ENCODE measurements at regions not wholly inside any gene's neighbourhood (a gene's known extent, or its start where the extent isn't known, plus 50 kb on each side); places are given as distances from the start of the nearest gene placed in this dataset.

DNA sequence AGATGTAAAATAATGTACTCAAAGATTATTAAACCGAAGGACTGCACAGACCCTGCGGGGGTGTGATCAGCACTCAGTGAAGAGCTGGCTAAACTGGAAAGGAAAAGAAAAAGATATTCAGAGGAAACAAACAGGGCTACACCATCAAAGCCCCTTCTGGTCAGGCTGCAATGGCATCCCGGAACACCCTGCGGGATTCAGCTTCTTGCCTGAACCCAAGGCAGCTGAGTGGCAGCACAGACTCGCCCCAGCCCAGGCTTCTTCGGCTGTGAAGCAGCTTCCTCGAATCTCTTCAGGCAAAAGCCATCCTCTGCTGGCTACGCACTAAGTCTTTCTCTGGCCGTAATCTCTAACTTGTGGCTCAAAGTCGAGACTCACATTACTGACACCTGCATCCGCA, 220.9 kb downstream of the TEX29 start:
- H3K4me1 ChIP-seq (ENCODE audit: insufficient read depth, low read length): peaks cover 4% of the 10 kb centered on the region; the same call in 1 of the 2 replicates
- H3K9ac ChIP-seq (ENCODE audit: low read depth, low read length): no peak overlapping the region
- H3K4me3 ChIP-seq (ENCODE audit: low read length): no peak overlapping the region
- H3K9me3 ChIP-seq (ENCODE audit: insufficient read depth, low read depth, low read length): no peaks in the 10 kb centered on the region
- peaks cover 20% of the 10 kb centered on the region for H3K27me3 ChIP-seq (ENCODE audit: insufficient read depth, low read length)
- no peaks in the 10 kb centered on the region for H3K36me3 ChIP-seq (ENCODE audit: insufficient read depth, low read depth, low read length)
- H3K27ac ChIP-seq (ENCODE audit: low read length): no peak overlapping the region

DNA sequence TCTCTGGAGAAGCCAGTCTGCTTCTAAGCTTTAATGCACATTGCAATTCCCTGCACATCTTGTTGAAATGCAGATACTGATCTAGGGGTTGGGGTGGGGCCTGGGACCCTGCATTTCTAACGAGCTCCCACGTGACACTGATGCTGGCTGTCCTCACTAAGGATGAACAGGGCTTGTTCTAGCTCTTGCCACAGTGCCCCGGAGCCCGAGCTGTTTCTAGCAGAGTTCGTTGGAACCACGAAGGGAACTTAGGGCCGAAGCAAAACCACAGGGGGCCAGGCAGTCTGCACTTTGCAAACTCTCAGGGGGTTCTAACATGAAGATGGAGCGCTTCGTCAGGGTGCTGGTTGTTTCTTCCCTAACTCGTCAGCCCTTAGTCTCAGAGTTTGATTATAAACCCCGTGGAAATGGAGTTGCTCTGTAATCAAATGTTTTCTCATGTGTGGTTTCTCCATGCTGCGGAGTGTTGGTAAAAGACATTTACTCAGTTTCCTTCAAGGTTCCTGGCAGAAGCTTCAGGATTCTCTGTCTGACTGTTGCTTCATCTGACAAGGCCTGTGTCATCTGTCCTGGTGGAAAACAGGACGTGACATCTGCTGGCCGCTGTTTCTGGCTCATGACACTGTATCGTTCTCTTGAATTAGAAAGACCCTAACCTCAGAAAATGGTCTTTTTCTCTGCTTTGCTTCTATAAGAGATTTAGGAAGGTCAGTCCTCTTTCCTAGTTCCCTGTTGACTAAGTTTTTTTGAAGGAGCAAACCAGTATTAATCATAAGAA, 221.5 kb downstream of the TEX29 start:
- H3K36me3 ChIP-seq (ENCODE audit: insufficient read depth, low read depth, low read length): no peaks in the 10 kb centered on the region
- 0 out of 2 replicates have a peak, but pooled peaks cover 4% of the 10 kb centered on the region for H3K4me1 ChIP-seq (ENCODE audit: insufficient read depth, low read length)
- no peak overlapping the region for H3K27ac ChIP-seq (ENCODE audit: low read length)
- H3K9me3 ChIP-seq (ENCODE audit: insufficient read depth, low read depth, low read length): no peaks in the 10 kb centered on the region
- peaks cover 14% of the 10 kb centered on the region for H3K27me3 ChIP-seq (ENCODE audit: insufficient read depth, low read length)
- no peak overlapping the region for H3K9ac ChIP-seq (ENCODE audit: low read depth, low read length)
- no peak overlapping the region for H3K4me3 ChIP-seq (ENCODE audit: low read length)

DNA sequence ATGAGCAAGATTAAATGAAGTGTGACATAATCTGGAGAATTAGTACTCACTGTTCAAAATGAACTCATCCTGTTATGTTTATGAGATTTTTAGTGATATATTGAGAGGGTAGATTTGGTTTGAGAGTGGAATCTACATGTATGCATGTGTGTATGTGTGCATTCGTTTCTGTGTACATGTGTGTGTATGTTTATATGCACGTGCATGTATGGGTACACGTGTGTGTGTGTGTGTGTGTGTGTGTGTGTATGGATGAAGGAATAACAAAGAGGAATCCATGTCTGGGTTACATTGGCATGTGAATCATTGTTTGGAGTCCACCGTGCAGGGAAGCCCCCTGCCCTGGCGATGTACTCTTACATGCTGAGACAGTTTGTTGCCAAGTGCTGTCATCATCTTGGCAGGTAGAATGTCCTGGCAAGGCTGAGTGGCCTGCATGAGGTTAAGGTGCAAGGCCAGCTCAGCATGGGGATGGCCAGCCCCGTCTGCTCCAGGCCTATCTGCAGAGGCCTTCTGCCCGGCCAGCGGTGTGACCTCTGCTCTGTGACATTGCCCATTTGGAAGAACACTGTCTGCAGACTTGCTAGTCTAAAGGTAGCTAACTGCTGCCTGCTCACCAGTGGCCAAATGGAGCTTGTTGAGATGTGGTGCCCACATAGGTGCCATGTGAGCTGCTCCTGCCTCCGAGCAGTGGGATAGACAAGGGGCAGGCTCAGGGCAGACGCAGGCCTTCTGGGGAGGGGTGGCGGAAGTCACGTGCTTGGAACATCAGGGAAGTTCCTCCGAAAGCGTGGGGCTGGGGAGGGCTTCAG, 222.3 kb downstream of the TEX29 start:
- Histone ChIP-seq H3K4me1 (ENCODE audit: insufficient read depth, low read length) (0 out of 2 replicates have a peak, but pooled peaks cover 4% of the 10 kb centered on the region), H3K36me3 (ENCODE audit: insufficient read depth, low read depth, low read length) (no peaks in the 10 kb centered on the region), H3K27ac (ENCODE audit: low read length) (no peak overlapping the region), H3K9me3 (ENCODE audit: insufficient read depth, low read depth, low read length) (no peaks in the 10 kb centered on the region), H3K9ac (ENCODE audit: low read depth, low read length) (no peak overlapping the region), H3K4me3 (ENCODE audit: low read length) (no peak overlapping the region), H3K27me3 (ENCODE audit: insufficient read depth, low read length) (peaks cover 6% of the 10 kb centered on the region)

DNA sequence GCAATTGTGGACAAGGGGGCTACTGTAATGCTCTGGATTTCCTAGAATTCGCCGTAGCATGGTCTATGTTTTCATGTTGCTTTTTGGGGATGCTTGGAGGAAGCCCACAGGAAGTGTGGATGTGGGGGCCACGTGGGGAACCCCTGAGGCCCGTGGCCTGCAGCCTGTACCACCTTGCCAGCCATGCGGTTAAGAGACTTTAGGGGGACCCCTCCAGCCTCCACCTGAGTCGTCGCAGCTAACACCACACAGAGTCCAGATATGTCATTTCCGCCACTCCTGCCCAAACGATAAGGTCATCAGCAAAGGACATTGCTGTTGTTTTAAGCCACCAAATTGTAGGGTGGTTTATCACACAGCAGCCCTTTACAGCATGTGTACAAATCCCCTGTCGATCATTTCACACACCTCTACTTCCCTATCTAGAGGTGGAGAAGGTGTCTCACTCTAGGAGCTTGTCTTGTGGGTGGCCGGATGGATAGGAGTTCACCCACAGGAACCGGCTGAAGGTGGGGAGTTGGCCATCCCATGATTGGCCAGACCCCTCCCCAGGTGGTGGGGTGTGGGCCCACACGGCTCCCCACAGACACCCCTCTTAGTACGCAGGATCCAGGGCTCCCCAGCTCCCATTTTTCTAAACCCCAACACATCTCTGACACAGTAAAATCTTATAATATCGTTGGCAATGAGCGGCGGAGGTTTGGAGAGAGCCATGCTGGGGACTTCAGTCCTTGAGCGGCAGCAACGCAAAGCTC, 226.7 kb downstream of the TEX29 start:
- Histone ChIP-seq H3K27ac (ENCODE audit: low read length) (no peak overlapping the region), H3K36me3 (ENCODE audit: insufficient read depth, low read depth, low read length) (no peaks in the 10 kb centered on the region), H3K27me3 (ENCODE audit: insufficient read depth, low read length) (no peaks in the 10 kb centered on the region), H3K4me1 (ENCODE audit: insufficient read depth, low read length) (no peaks in the 10 kb centered on the region), H3K9ac (ENCODE audit: low read depth, low read length) (no peak overlapping the region), H3K4me3 (ENCODE audit: low read length) (no peak overlapping the region), H3K9me3 (ENCODE audit: insufficient read depth, low read depth, low read length) (no peaks in the 10 kb centered on the region)

DNA sequence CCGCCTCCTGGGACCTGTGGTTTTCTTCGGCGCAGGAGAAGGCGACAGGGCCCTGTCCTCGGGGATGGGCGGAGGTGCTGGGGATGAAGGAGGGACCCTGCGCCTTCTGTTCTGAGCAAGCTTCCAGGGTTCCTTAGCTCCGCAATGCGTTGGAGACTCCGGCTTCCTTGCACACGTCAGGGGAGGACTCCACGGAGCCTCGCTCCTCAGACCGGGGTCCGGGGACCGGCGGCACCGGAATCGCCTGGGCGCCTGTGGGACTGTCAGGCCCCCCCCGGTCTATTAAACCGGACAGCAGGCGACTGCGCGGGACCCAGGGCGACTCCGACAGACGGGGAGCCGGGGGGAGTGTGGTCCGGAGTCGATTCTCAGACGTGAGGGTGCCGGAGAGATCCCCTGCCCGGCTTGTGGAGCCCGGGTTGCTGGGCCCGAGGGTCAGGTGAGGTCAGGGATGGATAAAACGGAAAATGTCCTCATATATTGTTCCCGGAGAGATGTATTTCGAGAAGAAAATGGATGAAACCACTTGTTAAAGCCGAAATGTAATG, 227.4 kb downstream of the TEX29 start:
- Histone ChIP-seq H3K4me1 (ENCODE audit: insufficient read depth, low read length) (no peaks in the 10 kb centered on the region), H3K36me3 (ENCODE audit: insufficient read depth, low read depth, low read length) (no peaks in the 10 kb centered on the region), H3K4me3 (ENCODE audit: low read length) (no peak overlapping the region), H3K9ac (ENCODE audit: low read depth, low read length) (no peak overlapping the region), H3K27ac (ENCODE audit: low read length) (no peak overlapping the region), H3K27me3 (ENCODE audit: insufficient read depth, low read length) (no peaks in the 10 kb centered on the region), H3K9me3 (ENCODE audit: insufficient read depth, low read depth, low read length) (no peaks in the 10 kb centered on the region)

DNA sequence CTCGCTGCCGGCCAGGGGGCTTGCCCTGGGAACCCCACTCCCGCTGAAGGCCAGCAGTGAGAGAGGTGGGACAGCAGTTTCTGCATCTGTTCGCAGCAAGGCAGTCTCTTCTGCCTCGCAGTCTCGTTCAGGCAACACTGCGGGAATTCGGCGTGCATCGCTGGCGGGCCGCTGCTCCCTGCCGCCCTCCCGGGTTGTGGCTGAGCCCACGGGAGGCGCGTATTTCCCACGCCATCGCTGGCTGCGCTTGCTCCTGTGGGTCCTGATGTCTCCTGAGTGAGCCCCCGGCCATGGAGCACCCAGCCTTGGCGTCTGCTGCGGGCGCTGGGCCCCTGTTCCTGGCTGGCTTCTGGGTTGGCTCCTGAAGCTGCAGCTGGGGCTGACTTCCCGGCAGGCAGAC, 227.9 kb downstream of the TEX29 start:
- H3K36me3 ChIP-seq (ENCODE audit: insufficient read depth, low read depth, low read length): no peaks in the 10 kb centered on the region
- no peak overlapping the region for H3K4me3 ChIP-seq (ENCODE audit: low read length)
- H3K27ac ChIP-seq (ENCODE audit: low read length): no peak overlapping the region
- H3K27me3 ChIP-seq (ENCODE audit: insufficient read depth, low read length): no peaks in the 10 kb centered on the region
- no peaks in the 10 kb centered on the region for H3K9me3 ChIP-seq (ENCODE audit: insufficient read depth, low read depth, low read length)
- H3K9ac ChIP-seq (ENCODE audit: low read depth, low read length): no peak overlapping the region
- H3K4me1 ChIP-seq (ENCODE audit: insufficient read depth, low read length): no peaks in the 10 kb centered on the region

DNA sequence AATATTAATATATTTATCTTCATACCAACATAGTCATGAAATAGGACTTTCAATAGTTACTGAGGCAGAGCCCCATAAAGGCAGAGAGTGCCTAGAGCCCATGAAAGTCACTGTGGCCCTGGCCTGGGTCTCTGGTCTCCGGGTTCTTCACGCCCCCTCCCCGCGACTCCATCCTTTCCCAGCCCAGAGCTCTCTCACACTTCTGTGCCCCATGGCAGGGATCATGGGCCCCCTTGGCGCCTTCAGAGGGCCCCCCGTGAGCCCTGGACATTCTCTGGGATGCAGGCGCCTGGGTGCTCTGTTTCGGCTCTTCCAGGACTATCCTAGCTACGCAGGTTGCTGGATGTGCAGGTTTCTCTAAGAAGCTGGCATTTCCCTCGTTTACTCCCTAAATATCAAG, 228.4 kb downstream of the TEX29 start:
- H3K27me3 ChIP-seq (ENCODE audit: insufficient read depth, low read length): no peaks in the 10 kb centered on the region
- no peak overlapping the region for H3K27ac ChIP-seq (ENCODE audit: low read length)
- no peaks in the 10 kb centered on the region for H3K4me1 ChIP-seq (ENCODE audit: insufficient read depth, low read length)
- H3K9ac ChIP-seq (ENCODE audit: low read depth, low read length): no peak overlapping the region
- H3K9me3 ChIP-seq (ENCODE audit: insufficient read depth, low read depth, low read length): no peaks in the 10 kb centered on the region
- H3K36me3 ChIP-seq (ENCODE audit: insufficient read depth, low read depth, low read length): no peaks in the 10 kb centered on the region
- no peak overlapping the region for H3K4me3 ChIP-seq (ENCODE audit: low read length)

DNA sequence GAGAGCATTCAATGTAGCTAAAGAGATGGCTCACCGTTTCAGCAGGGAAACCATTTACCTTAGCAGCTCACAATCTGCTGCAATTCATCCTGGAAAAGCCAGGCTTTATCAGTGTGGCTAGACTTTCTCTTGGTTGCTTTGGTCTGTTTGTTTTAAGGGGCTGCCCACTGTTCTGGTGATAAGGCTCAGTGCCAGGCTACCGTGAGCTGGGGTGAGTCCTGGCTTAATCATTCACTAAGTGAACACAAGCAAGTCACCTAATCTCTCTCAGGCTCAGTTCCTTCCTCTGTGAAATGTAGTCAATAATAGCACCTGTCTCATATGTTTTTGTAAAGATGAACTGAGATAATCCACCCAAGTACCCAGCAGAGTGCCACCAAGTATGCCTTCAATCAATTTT, 229.0 kb downstream of the TEX29 start:
- H3K4me3 ChIP-seq (ENCODE audit: low read length): no peak overlapping the region
- no peaks in the 10 kb centered on the region for H3K27me3 ChIP-seq (ENCODE audit: insufficient read depth, low read length)
- H3K9me3 ChIP-seq (ENCODE audit: insufficient read depth, low read depth, low read length): no peaks in the 10 kb centered on the region
- no peaks in the 10 kb centered on the region for H3K36me3 ChIP-seq (ENCODE audit: insufficient read depth, low read depth, low read length)
- no peaks in the 10 kb centered on the region for H3K4me1 ChIP-seq (ENCODE audit: insufficient read depth, low read length)
- H3K9ac ChIP-seq (ENCODE audit: low read depth, low read length): no peak overlapping the region
- no peak overlapping the region for H3K27ac ChIP-seq (ENCODE audit: low read length)

DNA sequence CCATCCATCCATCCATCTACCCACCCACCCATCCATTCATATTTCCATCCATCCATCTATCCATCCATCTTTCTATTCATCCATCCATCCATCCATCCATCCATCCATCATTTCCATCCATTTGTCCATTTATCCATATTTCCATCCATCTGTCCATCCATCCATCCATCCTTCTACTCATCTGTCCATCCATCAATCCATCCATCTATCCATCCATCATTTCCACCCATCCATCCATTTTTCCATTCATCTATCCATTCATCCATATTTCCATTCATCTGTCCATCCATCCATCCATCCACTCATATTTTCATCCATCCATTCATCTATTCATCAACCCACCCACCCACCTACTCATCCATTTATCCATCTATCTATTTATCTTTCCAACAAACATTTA, 229.6 kb downstream of the TEX29 start:
- Histone ChIP-seq H3K36me3 (ENCODE audit: insufficient read depth, low read depth, low read length) (no peaks in the 10 kb centered on the region), H3K9me3 (ENCODE audit: insufficient read depth, low read depth, low read length) (no peaks in the 10 kb centered on the region), H3K27me3 (ENCODE audit: insufficient read depth, low read length) (no peaks in the 10 kb centered on the region), H3K9ac (ENCODE audit: low read depth, low read length) (no peak overlapping the region), H3K27ac (ENCODE audit: low read length) (no peak overlapping the region), H3K4me3 (ENCODE audit: low read length) (no peak overlapping the region), H3K4me1 (ENCODE audit: insufficient read depth, low read length) (no peaks in the 10 kb centered on the region)

DNA sequence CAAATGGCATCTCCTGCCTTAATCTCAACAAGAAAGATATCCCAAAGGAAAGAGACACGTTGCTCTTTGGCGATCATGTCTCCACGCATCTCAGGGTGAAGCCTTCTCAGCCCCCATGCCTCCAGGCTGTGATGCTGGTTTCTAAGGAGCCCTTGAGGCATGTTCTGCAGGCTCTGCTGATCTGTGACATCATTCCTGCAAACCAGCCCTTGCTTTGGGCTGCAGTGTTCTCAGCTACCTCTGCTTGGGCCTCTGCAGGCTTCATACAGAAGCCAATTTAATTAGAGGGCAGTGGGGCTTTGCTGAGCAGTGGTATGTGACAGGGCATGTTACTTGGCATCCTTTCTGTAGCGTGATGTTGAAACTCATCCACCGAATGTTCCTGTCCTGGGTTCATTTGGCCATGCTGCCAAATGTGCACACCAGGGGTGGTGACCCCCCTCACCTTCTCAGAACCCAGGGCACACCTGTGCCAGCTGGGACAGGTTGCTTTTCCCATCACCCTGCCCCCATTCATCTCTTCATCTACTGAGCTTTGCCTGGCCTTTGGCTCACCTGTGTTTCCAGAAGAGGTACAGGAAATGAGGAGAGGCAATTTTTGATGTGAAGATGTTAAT, 230.9 kb downstream of the TEX29 start:
- Histone ChIP-seq H3K4me3 (ENCODE audit: low read length) (no peak overlapping the region), H3K4me1 (ENCODE audit: insufficient read depth, low read length) (no peaks in the 10 kb centered on the region), H3K27ac (ENCODE audit: low read length) (no peak overlapping the region), H3K9me3 (ENCODE audit: insufficient read depth, low read depth, low read length) (no peaks in the 10 kb centered on the region), H3K36me3 (ENCODE audit: insufficient read depth, low read depth, low read length) (no peaks in the 10 kb centered on the region), H3K9ac (ENCODE audit: low read depth, low read length) (no peak overlapping the region), H3K27me3 (ENCODE audit: insufficient read depth, low read length) (no peaks in the 10 kb centered on the region)
